PFSK-1 (cell line): ENCODE measurements at regions not wholly inside any gene's neighbourhood (a gene's known extent, or its start where the extent isn't known, plus 50 kb on each side); places are given as distances from the start of the nearest gene placed in this dataset.

Experiments
- SIN3A ChIP-seq: IDR thresholded peaks from 2 replicates; pipeline ENCODE4 v1.6.1; 2012; ENCODE audit warnings: mild to moderate bottlenecking, low read length, moderate library complexity, borderline replicate concordance; ENCODE audit not compliant: insufficient read depth
- TAF1 ChIP-seq: IDR thresholded peaks from 2 replicates; pipeline ENCODE4 v1.6.1; 2012; ENCODE audit warnings: low read length, control low read depth, borderline replicate concordance; ENCODE audit not compliant: insufficient read depth
- TF ChIP-seq, protein P1 (sequence below), 2 experiments: IDR thresholded peaks; 2 replicates each; pipeline versions ENCODE4 v1.6.1 to v1.8.0; 2011 to 2012; ENCODE audit warnings: low read depth in 2 of 2, low read length in 2 of 2, control low read depth in 1 of 2, inconsistent platforms in 1 of 2, mild to moderate bottlenecking in 1 of 2, moderate library complexity in 1 of 2; ENCODE audit not compliant: insufficient read depth in 1 of 2

- TF ChIP-seq, protein P1, sequence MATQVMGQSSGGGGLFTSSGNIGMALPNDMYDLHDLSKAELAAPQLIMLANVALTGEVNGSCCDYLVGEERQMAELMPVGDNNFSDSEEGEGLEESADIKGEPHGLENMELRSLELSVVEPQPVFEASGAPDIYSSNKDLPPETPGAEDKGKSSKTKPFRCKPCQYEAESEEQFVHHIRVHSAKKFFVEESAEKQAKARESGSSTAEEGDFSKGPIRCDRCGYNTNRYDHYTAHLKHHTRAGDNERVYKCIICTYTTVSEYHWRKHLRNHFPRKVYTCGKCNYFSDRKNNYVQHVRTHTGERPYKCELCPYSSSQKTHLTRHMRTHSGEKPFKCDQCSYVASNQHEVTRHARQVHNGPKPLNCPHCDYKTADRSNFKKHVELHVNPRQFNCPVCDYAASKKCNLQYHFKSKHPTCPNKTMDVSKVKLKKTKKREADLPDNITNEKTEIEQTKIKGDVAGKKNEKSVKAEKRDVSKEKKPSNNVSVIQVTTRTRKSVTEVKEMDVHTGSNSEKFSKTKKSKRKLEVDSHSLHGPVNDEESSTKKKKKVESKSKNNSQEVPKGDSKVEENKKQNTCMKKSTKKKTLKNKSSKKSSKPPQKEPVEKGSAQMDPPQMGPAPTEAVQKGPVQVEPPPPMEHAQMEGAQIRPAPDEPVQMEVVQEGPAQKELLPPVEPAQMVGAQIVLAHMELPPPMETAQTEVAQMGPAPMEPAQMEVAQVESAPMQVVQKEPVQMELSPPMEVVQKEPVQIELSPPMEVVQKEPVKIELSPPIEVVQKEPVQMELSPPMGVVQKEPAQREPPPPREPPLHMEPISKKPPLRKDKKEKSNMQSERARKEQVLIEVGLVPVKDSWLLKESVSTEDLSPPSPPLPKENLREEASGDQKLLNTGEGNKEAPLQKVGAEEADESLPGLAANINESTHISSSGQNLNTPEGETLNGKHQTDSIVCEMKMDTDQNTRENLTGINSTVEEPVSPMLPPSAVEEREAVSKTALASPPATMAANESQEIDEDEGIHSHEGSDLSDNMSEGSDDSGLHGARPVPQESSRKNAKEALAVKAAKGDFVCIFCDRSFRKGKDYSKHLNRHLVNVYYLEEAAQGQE (IDR thresholded peaks at IDR 0.05; ENCODE audit: insufficient read depth in 1 of 2, low read depth in 2 of 2, low read length in 2 of 2) = no peak
- TF ChIP-seq TAF1 (no peak), SIN3A (no peak)
Measured at GRCh38 chr5:1702318-1702717, 97.3 kb downstream of the MRPL36 start.
